Kidney epithelial cell (primary cell): ENCODE measurements at regions not wholly inside any gene's neighbourhood (a gene's known extent, or its start where the extent isn't known, plus 50 kb on each side); places are given as distances from the start of the nearest gene placed in this dataset.
"Not testable (repeated sequence)": the region's sequence is repeated elsewhere in the genome, so short reads cannot be mapped to it uniquely, and the experiment has no call there.

ENCODE experiments used
- DNase-seq: peaks from one replicate; pipeline ENCODE4 v3.0.0-alpha.2; 2010; ENCODE audit warnings: low read depth
- H3K27me3 ChIP-seq: 2 replicates; pipeline ENCODE4 v1.6.0; 2011; ENCODE audit warnings: low read length; ENCODE audit not compliant: control insufficient read depth, insufficient read depth
- H3K36me3 ChIP-seq: 2 replicates; pipeline ENCODE4 v1.5.1; 2011; ENCODE audit warnings: low read length; ENCODE audit not compliant: control insufficient read depth, insufficient read depth
- H3K4me3 ChIP-seq: 2 replicates; pipeline ENCODE4 v1.5.1; 2011; ENCODE audit warnings: low read depth, mild to moderate bottlenecking, control low read depth, low read length
- CTCF ChIP-seq: IDR thresholded peaks from 2 replicates; pipeline ENCODE4 v1.5.1; 2011; ENCODE audit warnings: mild to moderate bottlenecking, moderate library complexity, low read length, control low read depth, inconsistent platforms; ENCODE audit not compliant: insufficient read depth, poor library complexity, severe bottlenecking

- Histone ChIP-seq H3K4me3 (no peak overlapping the region), H3K36me3 (no peaks in the 10 kb centered on the region), H3K27me3 (no peaks in the 10 kb centered on the region)
- no peak for DNase-seq
- no peak for TF ChIP-seq CTCF
Measured at GRCh38 chr1:81738875-81739274, 61.9 kb upstream of the ADGRL2 start.

- DNase-seq: no peak
- Histone ChIP-seq H3K36me3 (no peaks in the 10 kb centered on the region), H3K4me3 (no peak overlapping the region), H3K27me3 (no peaks in the 10 kb centered on the region)
- no peak for TF ChIP-seq CTCF
Measured at GRCh38 chr1:81733480-81733879, 67.3 kb upstream of the ADGRL2 start.

GRCh38 chr1:81731989-81732388 is 68.7 kb upstream of the ADGRL2 start:
- Histone ChIP-seq H3K4me3 (no peak overlapping the region), H3K27me3 (no peaks in the 10 kb centered on the region), H3K36me3 (no peaks in the 10 kb centered on the region)
- peak; percentile 4 for DNase-seq
- TF ChIP-seq CTCF: no peak

GRCh38 chr1:81730881-81731280 is 69.9 kb upstream of the ADGRL2 start:
- no peak for TF ChIP-seq CTCF
- H3K4me3 ChIP-seq: no peak overlapping the region
- DNase-seq: no peak
- H3K36me3 ChIP-seq: no peaks in the 10 kb centered on the region
- no peaks in the 10 kb centered on the region for H3K27me3 ChIP-seq

GRCh38 chr1:81730299-81730698 is 70.4 kb upstream of the ADGRL2 start:
- H3K27me3 ChIP-seq, DNase-seq, H3K4me3 ChIP-seq: not testable (repeated sequence)

GRCh38 chr1:81729818-81730217 is 70.9 kb upstream of the ADGRL2 start:
- Histone ChIP-seq H3K4me3 (no peak overlapping the region), H3K27me3 (no peaks in the 10 kb centered on the region), H3K36me3 (no peaks in the 10 kb centered on the region)
- TF ChIP-seq CTCF: no peak
- DNase-seq: no peak

More at GRCh38 chr1:81730299-81730698, 70.4 kb upstream of the ADGRL2 start:
- H3K36me3 ChIP-seq: not testable (repeated sequence)
